ENCODE measurements at regions not wholly inside any gene's neighbourhood (a gene's known extent, or its start where the extent isn't known, plus 50 kb on each side); places are given as distances from the start of the nearest gene placed in this dataset.

DNA sequence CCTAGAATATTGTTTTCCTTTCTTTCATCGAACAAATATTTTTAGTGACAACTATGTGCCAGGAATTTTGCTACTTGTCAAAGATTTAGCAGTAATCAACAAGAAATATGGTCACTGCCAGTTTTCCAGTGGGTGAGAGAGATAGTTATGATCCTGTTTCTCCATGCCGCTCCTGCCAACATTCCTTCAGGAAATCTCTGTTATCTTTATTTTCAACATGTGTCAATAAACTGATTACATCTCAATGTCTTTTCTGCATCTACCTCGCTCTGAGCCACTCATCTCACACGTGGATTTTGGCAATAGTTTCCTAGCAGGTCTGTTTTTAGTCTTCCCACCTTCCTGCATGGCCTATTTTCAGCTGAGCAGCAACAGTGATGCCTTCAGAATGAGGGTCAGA is 650.0 kb upstream of the STXBP6 start:
- WGBS: 47% methylated on average over 4 of the region's 4 CpGs

DNA sequence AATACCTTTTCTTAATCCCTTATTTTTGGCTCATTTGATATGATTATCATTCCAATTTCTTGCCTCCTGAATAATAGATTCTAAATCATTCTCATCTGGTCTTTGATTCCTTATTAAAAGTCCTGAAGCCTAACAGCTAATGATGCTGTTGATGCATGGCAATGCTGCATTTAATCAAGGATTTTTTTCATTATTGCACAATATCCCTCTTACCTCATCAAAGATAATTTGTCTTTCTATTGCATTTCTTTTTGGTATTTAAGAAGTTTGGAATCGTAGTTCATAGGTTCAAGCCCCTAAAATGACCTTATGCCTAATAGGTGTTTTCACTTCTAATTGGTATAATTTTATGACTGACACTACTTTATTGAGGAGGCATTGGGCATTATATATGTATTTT is 648.2 kb upstream of the STXBP6 start:
- no peaks in the 10 kb centered on the region for H3K79me1 ChIP-seq (replicated peaks; ENCODE audit: low read length, poor library complexity, severe bottlenecking)
- no CpG with 5 or more reads among the region's 1 CpG for WGBS
- no peaks in the 10 kb centered on the region for H3K27me3 ChIP-seq (ENCODE audit: control insufficient read depth in 1 of 2, insufficient read depth in 1 of 2, low read length in 2 of 2)
- H3K23ac ChIP-seq (ENCODE audit: low read length in 2 of 2): no peak overlapping the region
- no peaks in the 10 kb centered on the region for H3K36me3 ChIP-seq (ENCODE audit: control insufficient read depth in 1 of 2, insufficient read depth in 2 of 2, low read depth in 1 of 2, low read length in 2 of 2)
- no peak overlapping the region for H2BK12ac ChIP-seq (ENCODE audit: low read length in 2 of 2)
- DNase-seq: no peak
- H3K4ac ChIP-seq (ENCODE audit: low read depth in 1 of 2, low read length in 2 of 2): no peak overlapping the region
- H2BK120ac ChIP-seq (ENCODE audit: low read depth, low read length): no peak overlapping the region
- H4K8ac ChIP-seq (ENCODE audit: low read length): no peak overlapping the region
- H3K14ac ChIP-seq (ENCODE audit: low read length in 2 of 2): no peak overlapping the region
- no peaks in the 10 kb centered on the region for H3K4me1 ChIP-seq (ENCODE audit: control insufficient read depth, insufficient read depth, low read depth, low read length)
- H2BK5ac ChIP-seq (ENCODE audit: low read depth, low read length, poor library complexity, severe bottlenecking): no peak overlapping the region
- H2AK5ac ChIP-seq (ENCODE audit: low read length, severe bottlenecking): no peak overlapping the region
- no peak overlapping the region for H3K18ac ChIP-seq (ENCODE audit: low read depth in 1 of 2, low read length in 2 of 2)
- H3K9ac ChIP-seq (ENCODE audit: low read length): no peak overlapping the region
- H3K27ac ChIP-seq (ENCODE audit: low read length, poor library complexity, severe bottlenecking): no peak overlapping the region
- no peaks in the 10 kb centered on the region for H3K9me3 ChIP-seq (ENCODE audit: control insufficient read depth, low read length)
- H2AFZ ChIP-seq (ENCODE audit: low read depth, low read length): no peak overlapping the region
- no peak overlapping the region for H3K4me2 ChIP-seq (ENCODE audit: low read length, poor library complexity, severe bottlenecking)
- H4K91ac ChIP-seq (ENCODE audit: low read length): no peak overlapping the region
- no peak overlapping the region for H3K4me3 ChIP-seq (ENCODE audit: insufficient read depth in 1 of 2, low read depth in 1 of 2, low read length in 2 of 2)
- H2BK15ac ChIP-seq (ENCODE audit: low read depth, poor library complexity, severe bottlenecking): no peak overlapping the region

More for the DNA sequence above, 650.0 kb upstream of the STXBP6 start:
- Histone ChIP-seq H2AFZ (ENCODE audit: low read depth, low read length) (no peak overlapping the region), H3K14ac (ENCODE audit: low read length in 2 of 2) (no peak overlapping the region), H2AK5ac (ENCODE audit: low read length, severe bottlenecking) (no peak overlapping the region), H3K4me1 (ENCODE audit: control insufficient read depth, insufficient read depth, low read depth, low read length) (no peaks in the 10 kb centered on the region), H3K79me1 (replicated peaks; ENCODE audit: low read length, poor library complexity, severe bottlenecking) (no peaks in the 10 kb centered on the region), H2BK5ac (ENCODE audit: low read depth, low read length, poor library complexity, severe bottlenecking) (no peak overlapping the region), H3K9ac (ENCODE audit: low read length) (no peak overlapping the region), H3K27ac (ENCODE audit: low read length, poor library complexity, severe bottlenecking) (no peak overlapping the region), H3K4ac (ENCODE audit: low read depth in 1 of 2, low read length in 2 of 2) (no peak overlapping the region), H2BK12ac (ENCODE audit: low read length in 2 of 2) (no peak overlapping the region), H3K4me2 (ENCODE audit: low read length, poor library complexity, severe bottlenecking) (no peak overlapping the region), H3K9me3 (ENCODE audit: control insufficient read depth, low read length) (no peaks in the 10 kb centered on the region), H3K4me3 (ENCODE audit: insufficient read depth in 1 of 2, low read depth in 1 of 2, low read length in 2 of 2) (no peak overlapping the region), H3K23ac (ENCODE audit: low read length in 2 of 2) (no peak overlapping the region), H2BK15ac (ENCODE audit: low read depth, poor library complexity, severe bottlenecking) (no peak overlapping the region), H4K8ac (ENCODE audit: low read length) (no peak overlapping the region), H4K91ac (ENCODE audit: low read length) (no peak overlapping the region), H3K18ac (ENCODE audit: low read depth in 1 of 2, low read length in 2 of 2) (no peak overlapping the region), H3K36me3 (ENCODE audit: control insufficient read depth in 1 of 2, insufficient read depth in 2 of 2, low read depth in 1 of 2, low read length in 2 of 2) (no peaks in the 10 kb centered on the region), H2BK120ac (ENCODE audit: low read depth, low read length) (no peak overlapping the region), H3K27me3 (ENCODE audit: control insufficient read depth in 1 of 2, insufficient read depth in 1 of 2, low read length in 2 of 2) (no peaks in the 10 kb centered on the region)
- no peak for DNase-seq

DNA sequence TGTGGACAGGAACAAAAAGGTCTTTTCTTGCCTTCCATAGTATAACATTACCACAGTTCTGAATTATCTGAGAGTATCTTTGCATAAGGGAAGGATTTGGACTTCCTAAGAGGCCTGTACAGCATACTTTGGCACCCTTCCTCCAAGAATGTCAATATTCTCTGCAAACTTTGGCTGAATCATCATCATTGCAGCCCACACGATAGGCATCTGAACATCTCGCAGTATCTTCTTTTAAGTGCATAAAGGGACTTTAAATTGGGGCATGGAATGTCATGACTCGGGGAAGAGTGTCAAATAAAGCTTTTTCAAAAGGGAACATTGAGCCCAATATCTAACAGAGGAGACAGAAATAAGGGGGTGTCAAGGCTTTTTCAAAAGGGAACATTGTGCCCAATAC is 646.2 kb upstream of the STXBP6 start:
- H2BK12ac ChIP-seq (ENCODE audit: low read length in 2 of 2): no peak overlapping the region
- no peak overlapping the region for H2AK5ac ChIP-seq (ENCODE audit: low read length, severe bottlenecking)
- H3K4me2 ChIP-seq (ENCODE audit: low read length, poor library complexity, severe bottlenecking): no peak overlapping the region
- no peaks in the 10 kb centered on the region for H3K9me3 ChIP-seq (ENCODE audit: control insufficient read depth, low read length)
- H3K4ac ChIP-seq (ENCODE audit: low read depth in 1 of 2, low read length in 2 of 2): no peak overlapping the region
- no peak overlapping the region for H2BK5ac ChIP-seq (ENCODE audit: low read depth, low read length, poor library complexity, severe bottlenecking)
- no peak overlapping the region for H4K91ac ChIP-seq (ENCODE audit: low read length)
- no peaks in the 10 kb centered on the region for H3K4me1 ChIP-seq (ENCODE audit: control insufficient read depth, insufficient read depth, low read depth, low read length)
- 79% methylated on average over 3 of the region's 3 CpGs for WGBS
- H3K14ac ChIP-seq (ENCODE audit: low read length in 2 of 2): no peak overlapping the region
- H3K27ac ChIP-seq (ENCODE audit: low read length, poor library complexity, severe bottlenecking): no peak overlapping the region
- no peak overlapping the region for H3K4me3 ChIP-seq (ENCODE audit: insufficient read depth in 1 of 2, low read depth in 1 of 2, low read length in 2 of 2)
- H2BK120ac ChIP-seq (ENCODE audit: low read depth, low read length): no peak overlapping the region
- no peak overlapping the region for H3K23ac ChIP-seq (ENCODE audit: low read length in 2 of 2)
- H2BK15ac ChIP-seq (ENCODE audit: low read depth, poor library complexity, severe bottlenecking): no peak overlapping the region
- DNase-seq: no peak
- H2AFZ ChIP-seq (ENCODE audit: low read depth, low read length): no peak overlapping the region
- no peak overlapping the region for H3K18ac ChIP-seq (ENCODE audit: low read depth in 1 of 2, low read length in 2 of 2)
- H3K79me1 ChIP-seq (replicated peaks; ENCODE audit: low read length, poor library complexity, severe bottlenecking): no peaks in the 10 kb centered on the region
- no peak overlapping the region for H3K9ac ChIP-seq (ENCODE audit: low read length)
- H3K27me3 ChIP-seq (ENCODE audit: control insufficient read depth in 1 of 2, insufficient read depth in 1 of 2, low read length in 2 of 2): no peaks in the 10 kb centered on the region
- no peak overlapping the region for H4K8ac ChIP-seq (ENCODE audit: low read length)
- H3K36me3 ChIP-seq (ENCODE audit: control insufficient read depth in 1 of 2, insufficient read depth in 2 of 2, low read depth in 1 of 2, low read length in 2 of 2): no peaks in the 10 kb centered on the region

DNA sequence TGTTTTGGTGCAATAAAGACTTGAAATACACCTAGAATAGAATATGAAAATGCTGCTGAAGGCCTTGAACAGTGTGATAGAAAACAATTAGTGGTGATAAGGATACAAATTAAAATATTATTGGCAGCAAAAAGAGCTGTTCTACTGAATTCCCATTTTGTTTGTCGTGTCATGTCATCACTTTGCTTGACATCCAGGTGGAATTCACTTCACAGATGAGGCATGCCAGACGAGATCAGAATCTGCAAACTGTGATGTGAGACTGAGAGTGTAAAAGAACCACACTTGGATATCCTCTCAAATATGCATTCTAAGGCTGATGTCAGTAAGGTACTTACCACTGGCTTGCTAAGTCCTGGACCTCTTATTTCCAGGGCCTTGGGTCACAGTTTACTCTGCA is 635.1 kb upstream of the STXBP6 start:
- no peak overlapping the region for H3K14ac ChIP-seq (ENCODE audit: low read length in 2 of 2)
- no peak overlapping the region for H3K9ac ChIP-seq (ENCODE audit: low read length)
- DNase-seq: no peak
- no peaks in the 10 kb centered on the region for H3K4me1 ChIP-seq (ENCODE audit: control insufficient read depth, insufficient read depth, low read depth, low read length)
- H3K9me3 ChIP-seq (ENCODE audit: control insufficient read depth, low read length): no peaks in the 10 kb centered on the region
- H4K8ac ChIP-seq (ENCODE audit: low read length): no peak overlapping the region
- WGBS: 39% methylated on average over 2 of the region's 2 CpGs
- H3K79me1 ChIP-seq (replicated peaks; ENCODE audit: low read length, poor library complexity, severe bottlenecking): no peaks in the 10 kb centered on the region
- H3K4ac ChIP-seq (ENCODE audit: low read depth in 1 of 2, low read length in 2 of 2): no peak overlapping the region
- no peak overlapping the region for H3K18ac ChIP-seq (ENCODE audit: low read depth in 1 of 2, low read length in 2 of 2)
- H2BK120ac ChIP-seq (ENCODE audit: low read depth, low read length): no peak overlapping the region
- H2AK5ac ChIP-seq (ENCODE audit: low read length, severe bottlenecking): no peak overlapping the region
- H2AFZ ChIP-seq (ENCODE audit: low read depth, low read length): no peak overlapping the region
- H3K36me3 ChIP-seq (ENCODE audit: control insufficient read depth in 1 of 2, insufficient read depth in 2 of 2, low read depth in 1 of 2, low read length in 2 of 2): no peaks in the 10 kb centered on the region
- H3K27ac ChIP-seq (ENCODE audit: low read length, poor library complexity, severe bottlenecking): no peak overlapping the region
- no peak overlapping the region for H3K23ac ChIP-seq (ENCODE audit: low read length in 2 of 2)
- no peak overlapping the region for H3K4me2 ChIP-seq (ENCODE audit: low read length, poor library complexity, severe bottlenecking)
- H3K4me3 ChIP-seq (ENCODE audit: insufficient read depth in 1 of 2, low read depth in 1 of 2, low read length in 2 of 2): no peak overlapping the region
- H2BK5ac ChIP-seq (ENCODE audit: low read depth, low read length, poor library complexity, severe bottlenecking): no peak overlapping the region
- H4K91ac ChIP-seq (ENCODE audit: low read length): no peak overlapping the region
- H2BK15ac ChIP-seq (ENCODE audit: low read depth, poor library complexity, severe bottlenecking): no peak overlapping the region
- no peaks in the 10 kb centered on the region for H3K27me3 ChIP-seq (ENCODE audit: control insufficient read depth in 1 of 2, insufficient read depth in 1 of 2, low read length in 2 of 2)
- H2BK12ac ChIP-seq (ENCODE audit: low read length in 2 of 2): no peak overlapping the region

Measured in mesenchymal stem cell (in vitro differentiated cells and primary cell).